ENCODE measurements at regions not wholly inside any gene's neighbourhood (a gene's known extent, or its start where the extent isn't known, plus 50 kb on each side); places are given as distances from the start of the nearest gene placed in this dataset.

DNA sequence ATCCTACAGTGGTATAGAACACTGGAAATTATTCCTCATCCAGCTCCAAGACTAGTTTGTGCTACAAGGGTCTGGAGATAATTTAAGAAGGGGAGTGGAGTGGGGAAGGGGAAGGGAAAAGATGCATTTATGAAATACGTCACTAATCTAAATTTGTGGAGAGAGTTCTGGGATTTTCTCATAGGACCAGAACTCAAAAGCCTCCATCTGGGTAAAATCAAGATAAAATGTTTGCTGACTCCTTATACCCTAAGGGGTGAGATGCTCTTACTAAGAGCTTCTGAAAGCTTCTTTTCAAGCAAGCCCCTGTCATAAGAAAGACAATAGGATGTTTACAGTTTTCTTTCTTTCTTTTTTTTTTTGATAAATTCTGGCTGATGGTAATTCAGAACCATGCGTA lies 88.5 kb upstream of the RBMS1 start:
- TF ChIP-seq, protein P1, sequence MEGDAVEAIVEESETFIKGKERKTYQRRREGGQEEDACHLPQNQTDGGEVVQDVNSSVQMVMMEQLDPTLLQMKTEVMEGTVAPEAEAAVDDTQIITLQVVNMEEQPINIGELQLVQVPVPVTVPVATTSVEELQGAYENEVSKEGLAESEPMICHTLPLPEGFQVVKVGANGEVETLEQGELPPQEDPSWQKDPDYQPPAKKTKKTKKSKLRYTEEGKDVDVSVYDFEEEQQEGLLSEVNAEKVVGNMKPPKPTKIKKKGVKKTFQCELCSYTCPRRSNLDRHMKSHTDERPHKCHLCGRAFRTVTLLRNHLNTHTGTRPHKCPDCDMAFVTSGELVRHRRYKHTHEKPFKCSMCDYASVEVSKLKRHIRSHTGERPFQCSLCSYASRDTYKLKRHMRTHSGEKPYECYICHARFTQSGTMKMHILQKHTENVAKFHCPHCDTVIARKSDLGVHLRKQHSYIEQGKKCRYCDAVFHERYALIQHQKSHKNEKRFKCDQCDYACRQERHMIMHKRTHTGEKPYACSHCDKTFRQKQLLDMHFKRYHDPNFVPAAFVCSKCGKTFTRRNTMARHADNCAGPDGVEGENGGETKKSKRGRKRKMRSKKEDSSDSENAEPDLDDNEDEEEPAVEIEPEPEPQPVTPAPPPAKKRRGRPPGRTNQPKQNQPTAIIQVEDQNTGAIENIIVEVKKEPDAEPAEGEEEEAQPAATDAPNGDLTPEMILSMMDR (IDR thresholded peaks at IDR 0.05), result no peak
- TF ChIP-seq POLR2A (IDR thresholded peaks at IDR 0.05), result no peak
